ENCODE measurements at regions not wholly inside any gene's neighbourhood (a gene's known extent, or its start where the extent isn't known, plus 50 kb on each side); places are given as distances from the start of the nearest gene placed in this dataset.

GRCh38 chr6:8276148-8276547, 159.2 kb downstream of the SLC35B3 start:
- TF ChIP-seq CTCF (IDR thresholded peaks at IDR 0.05) (no peak), POLR2A (IDR thresholded peaks at IDR 0.05) (no peak)
